ENCODE measurements at regions not wholly inside any gene's neighbourhood (a gene's known extent, or its start where the extent isn't known, plus 50 kb on each side); places are given as distances from the start of the nearest gene placed in this dataset.

DNA sequence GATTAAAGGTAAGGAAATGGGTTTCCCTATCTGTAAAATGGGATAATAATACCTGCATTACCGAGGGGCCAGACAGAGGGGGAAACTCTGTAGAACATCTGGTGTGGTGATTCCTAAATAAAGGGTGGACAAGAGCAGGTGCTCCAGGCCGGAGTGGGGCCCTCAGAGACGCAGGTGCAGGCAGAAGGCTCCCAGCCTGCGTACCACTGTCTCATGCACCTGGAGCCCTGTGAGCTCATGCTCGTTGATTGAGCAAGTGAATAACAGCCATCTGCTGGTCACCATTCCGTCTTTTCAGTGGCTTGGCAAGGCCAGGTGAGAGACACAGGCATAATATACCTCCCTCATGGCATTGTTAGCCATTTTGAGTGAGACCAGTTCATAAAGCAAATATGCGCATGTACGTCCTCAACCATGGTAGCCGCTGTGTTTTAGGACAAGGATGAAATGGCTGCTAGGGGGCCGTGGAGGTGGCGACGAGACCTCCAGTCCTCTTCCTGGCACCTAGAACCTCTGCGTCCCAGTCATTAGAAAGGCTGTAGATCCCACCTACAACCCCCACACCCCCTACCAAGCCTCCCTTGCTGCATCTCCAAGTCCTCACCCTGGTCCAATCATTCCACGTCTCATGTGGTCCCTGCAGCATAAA is 198.0 kb upstream of the MVB12B start:
- DNase-seq (ENCODE audit: low read depth, low spot score) (no peak), FAIRE-seq (no peak)
- Histone ChIP-seq H3K79me2 (ENCODE audit: control insufficient read depth, insufficient read depth, low read length) (no peaks in the 10 kb centered on the region), H3K27ac (ENCODE audit: control insufficient read depth, insufficient read depth, low read length) (no peak overlapping the region), H3K27me3 (ENCODE audit: control insufficient read depth, extremely low read depth, insufficient read depth, low read length) (peaks cover 12% of the 10 kb centered on the region), H3K4me2 (ENCODE audit: control insufficient read depth, extremely low read depth, insufficient read depth, low read depth, low read length) (no peak overlapping the region), H3K9ac (ENCODE audit: control insufficient read depth, extremely low read depth, insufficient read depth, low read length) (no peak overlapping the region), H4K20me1 (ENCODE audit: control insufficient read depth, extremely low read depth, insufficient read depth, low read length) (no peaks in the 10 kb centered on the region), H3K4me1 (ENCODE audit: control insufficient read depth, extremely low read depth, insufficient read depth, low read length) (no peaks in the 10 kb centered on the region), H3K9me3 (ENCODE audit: control insufficient read depth, low read depth, low read length) (no peaks in the 10 kb centered on the region), H2AFZ (ENCODE audit: control insufficient read depth, low read length) (no peak overlapping the region), H3K9me1 (ENCODE audit: control insufficient read depth, extremely low read depth, insufficient read depth, low read length) (no peaks in the 10 kb centered on the region), H3K36me3 (ENCODE audit: control insufficient read depth in 2 of 2, extremely low read depth in 1 of 2, insufficient read depth in 2 of 2, low read length in 2 of 2) (no peaks in the 10 kb centered on the region), H3K4me3 (ENCODE audit: control insufficient read depth in 2 of 3, extremely low read depth in 1 of 3, insufficient read depth in 2 of 3, low read depth in 1 of 3, low read length in 3 of 3) (no peak overlapping the region)
- no peak for TF ChIP-seq EZH2 (IDR thresholded peaks at IDR 0.05; ENCODE audit: low read length)
- no peak for TF ChIP-seq CTCF (optimal IDR thresholded peaks at IDR 0.05 in 1 of 3, IDR thresholded peaks at IDR 0.05 in 1 of 3, conservative IDR thresholded peaks at IDR 0.05 in 1 of 3; ENCODE audit: extremely low read depth in 1 of 3, insufficient read depth in 2 of 3, low read length in 3 of 3)
- dilution Hi-C loops (cut with MboI; ENCODE audit: extremely low pct_ligation_motif_present, low sequenced_read_pairs): no loop called here

DNA sequence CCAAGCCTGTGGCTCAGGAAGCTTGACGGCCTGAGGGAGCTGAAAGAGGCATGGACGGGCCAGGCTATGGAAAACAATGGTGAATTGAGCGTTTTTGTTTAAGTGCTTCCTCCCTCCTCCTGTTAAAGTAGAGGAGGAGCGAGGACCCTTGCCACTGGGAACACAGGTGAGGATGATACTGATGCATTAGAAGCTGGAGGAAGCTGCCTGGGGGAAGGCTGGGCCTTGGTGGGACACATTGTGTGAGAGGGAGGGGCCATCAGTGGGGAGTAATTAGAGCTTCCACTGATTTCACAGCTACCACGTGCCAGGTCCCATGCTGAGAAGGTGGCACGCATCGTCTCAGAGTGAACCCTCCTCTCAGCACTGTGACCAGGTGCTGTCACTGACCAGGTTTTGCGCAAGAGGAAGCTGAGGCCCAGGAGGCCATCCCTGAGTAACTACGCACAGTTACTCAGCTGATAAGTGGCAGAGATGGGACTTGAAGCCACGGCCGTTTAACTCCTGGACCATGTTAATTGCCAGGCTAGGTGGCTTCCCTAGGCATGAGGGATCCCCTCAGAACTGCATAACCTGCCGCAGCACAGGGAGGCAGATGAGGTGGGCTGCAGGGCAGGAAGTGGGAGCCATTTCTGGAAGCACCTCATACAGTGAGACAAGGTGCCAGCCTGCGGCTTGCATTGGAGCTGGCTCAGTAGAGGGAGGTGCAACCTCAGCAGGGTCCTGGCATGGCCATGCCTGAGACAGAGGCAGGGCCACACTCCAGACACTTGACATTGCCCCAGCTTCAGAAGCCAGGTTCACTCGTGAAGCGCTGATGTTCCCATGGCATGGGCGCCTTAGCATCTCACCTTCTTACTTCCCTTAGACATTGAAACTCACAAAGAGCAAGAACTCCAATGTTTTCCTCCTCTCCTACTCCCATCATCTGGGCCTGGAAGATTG is 195.3 kb upstream of the MVB12B start:
- Histone ChIP-seq H3K4me1 (ENCODE audit: control insufficient read depth, extremely low read depth, insufficient read depth, low read length) (no peaks in the 10 kb centered on the region), H3K9ac (ENCODE audit: control insufficient read depth, extremely low read depth, insufficient read depth, low read length) (no peak overlapping the region), H3K27ac (ENCODE audit: control insufficient read depth, insufficient read depth, low read length) (no peak overlapping the region), H3K79me2 (ENCODE audit: control insufficient read depth, insufficient read depth, low read length) (no peaks in the 10 kb centered on the region), H3K4me3 (ENCODE audit: control insufficient read depth in 2 of 3, extremely low read depth in 1 of 3, insufficient read depth in 2 of 3, low read depth in 1 of 3, low read length in 3 of 3) (no peak overlapping the region), H3K36me3 (ENCODE audit: control insufficient read depth in 2 of 2, extremely low read depth in 1 of 2, insufficient read depth in 2 of 2, low read length in 2 of 2) (no peaks in the 10 kb centered on the region), H3K27me3 (ENCODE audit: control insufficient read depth, extremely low read depth, insufficient read depth, low read length) (peaks cover 10% of the 10 kb centered on the region), H4K20me1 (ENCODE audit: control insufficient read depth, extremely low read depth, insufficient read depth, low read length) (no peaks in the 10 kb centered on the region), H3K4me2 (ENCODE audit: control insufficient read depth, extremely low read depth, insufficient read depth, low read depth, low read length) (no peak overlapping the region), H3K9me1 (ENCODE audit: control insufficient read depth, extremely low read depth, insufficient read depth, low read length) (no peaks in the 10 kb centered on the region), H3K9me3 (ENCODE audit: control insufficient read depth, low read depth, low read length) (no peaks in the 10 kb centered on the region), H2AFZ (ENCODE audit: control insufficient read depth, low read length) (no peak overlapping the region)
- DNase-seq (ENCODE audit: low read depth, low spot score): no peak
- TF ChIP-seq EZH2 (IDR thresholded peaks at IDR 0.05; ENCODE audit: low read length) (no peak), CTCF (optimal IDR thresholded peaks at IDR 0.05 in 1 of 3, IDR thresholded peaks at IDR 0.05 in 1 of 3, conservative IDR thresholded peaks at IDR 0.05 in 1 of 3; ENCODE audit: extremely low read depth in 1 of 3, insufficient read depth in 2 of 3, low read length in 3 of 3) (no peak)
- FAIRE-seq: no peak
- dilution Hi-C loops (cut with MboI; ENCODE audit: extremely low pct_ligation_motif_present, low sequenced_read_pairs): no loop called here
